Spleen (tissue), 11 donors: ENCODE measurements at regions not wholly inside any gene's neighbourhood (a gene's known extent, or its start where the extent isn't known, plus 50 kb on each side); places are given as distances from the start of the nearest gene placed in this dataset.

Experiments used
- DNase-seq: peaks from one replicate; pipeline ENCODE4 v3.0.0-alpha.2; 2020
- H3K27ac ChIP-seq, 8 donors: fragments of 200-600 bp; sonication (generic) in 7 of 8; 1 replicate in 4 of 8; 2 replicates in 4 of 8; pipeline versions ENCODE4 v1.5.0 to v1.8.0; 2016 to 2021; ENCODE audit warnings: inconsistent platforms in 4 of 8, mild to moderate bottlenecking in 4 of 8, moderate library complexity in 1 of 8
- H3K27me3 ChIP-seq, 7 donors: fragments of 200-600 bp; sonication (generic) in 6 of 7; replicated peaks in 1 of 7; 1 replicate in 4 of 7; 2 replicates in 3 of 7; pipeline versions ENCODE4 v1.5.0 to v1.8.0; 2016 to 2021; ENCODE audit warnings: inconsistent platforms in 3 of 7, mild to moderate bottlenecking in 1 of 7
- H3K36me3 ChIP-seq, 6 donors: fragments of 200-600 bp; sonication (generic) in 5 of 6; 1 replicate in 4 of 6; 2 replicates in 2 of 6; pipeline versions ENCODE4 v1.5.0 to v1.8.0; 2016 to 2021; ENCODE audit warnings: inconsistent platforms in 2 of 6
- H3K4me1 ChIP-seq, 6 donors: fragments of 200-600 bp; sonication (generic) in 5 of 6; 1 replicate in 3 of 6; 2 replicates in 3 of 6; pipeline versions ENCODE4 v1.5.0 to v1.8.0; 2016 to 2021; ENCODE audit warnings: inconsistent platforms in 3 of 6
- H3K4me3 ChIP-seq, 8 donors: fragments of 200-600 bp; sonication (generic) in 7 of 8; 1 replicate in 4 of 8; 2 replicates in 4 of 8; pipeline versions ENCODE4 v1.5.0 to v1.8.0; 2016 to 2021; ENCODE audit warnings: inconsistent platforms in 4 of 8, mild to moderate bottlenecking in 4 of 8, moderate library complexity in 2 of 8
- H3K9me3 ChIP-seq, 8 donors: fragments of 200-600 bp; sonication (generic) in 7 of 8; 1 replicate in 4 of 8; 2 replicates in 4 of 8; pipeline versions ENCODE4 v1.5.0 to v1.8.0; 2016 to 2021; ENCODE audit warnings: inconsistent platforms in 4 of 8
- POLR2A ChIP-seq, 3 donors: fragments of 450-650 bp; IDR thresholded peaks; one replicate each; pipeline ENCODE4 v1.5.1; 2017; ENCODE audit warnings: antibody characterized with exemption in 3 of 3, mild to moderate bottlenecking in 1 of 3
- POLR2AphosphoS5 ChIP-seq, 3 donors: sonication (generic); formaldehyde crosslinking; IDR thresholded peaks; one replicate each; pipeline ENCODE4 v1.5.1; 2017; ENCODE audit warnings: antibody characterized with exemption in 3 of 3
- WGBS, 5 donors: extraction: QIAGEN DNeasy Blood & Tissue Kit in 3 of 5; methylation state at CpG; one replicate each; pipeline versions ENCODE4 v1.1.5 to v1.1.7; 2013 to 2018; 5-methylcytosine and 5-hydroxymethylcytosine counted together
- intact Hi-C: fragments of 100-400 bp; cut with DNase I; formaldehyde crosslinking; loops from one replicate; pipeline ENCODE4 v1.15.0; 2023; ENCODE audit warnings: low total_unique reads
- TF ChIP-seq, protein P1 (sequence below), 11 experiments: fragments of 200-600 bp in 7 of 11; fragments of 450-650 bp in 4 of 11; sonication (generic) in 4 of 11; IDR thresholded peaks in 8 of 11; conservative IDR thresholded peaks in 3 of 11; 1 replicate in 7 of 11; 2 replicates in 4 of 11; pipeline versions ENCODE4 v1.4.0 to v1.8.0; 2016 to 2021; ENCODE audit warnings: antibody characterized with exemption in 11 of 11, inconsistent platforms in 4 of 11, mild to moderate bottlenecking in 1 of 11
- donor health status: healthy with polysubstance abuse.
- donor health status: DM: no; HTN: no; CAD: no; lungs with moderate emphysema.
- donor health status: DM: no; HTN: no; CAD: no.
- donor health status: Bipolar disorder and iron deficiency.
- donor health status: healthy.
- donor health status: DM: no; HTN: no; CAD: no.
- donor health status: DM: yes; HTN: yes; CAD: no.

DNA sequence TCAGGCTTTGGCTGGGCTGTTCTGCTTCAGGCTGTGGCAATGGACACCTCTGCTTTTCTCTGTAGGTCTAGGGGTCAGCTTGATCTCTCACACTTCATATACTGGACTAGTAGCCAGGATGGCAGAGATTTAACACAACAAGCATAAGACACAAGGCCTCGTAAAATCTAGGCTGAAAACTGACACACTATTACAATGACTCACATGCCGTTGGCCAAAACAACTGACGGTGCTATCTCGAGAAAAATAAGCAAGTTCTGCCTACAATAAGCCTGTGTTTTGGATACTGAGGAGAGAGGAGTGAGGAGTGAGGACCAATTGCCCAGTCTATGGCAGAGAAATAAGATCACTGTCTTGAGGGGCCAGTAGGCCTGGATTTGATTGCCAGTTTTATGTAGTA, 840.7 kb upstream of the ADAMTS5 start:
- Histone ChIP-seq H3K4me3 (no peak overlapping the region), H3K4me1 (no peaks in the 10 kb centered on the region), H3K9me3 (no peaks in the 10 kb centered on the region), H3K27ac (no peak overlapping the region), H3K36me3 (no peaks in the 10 kb centered on the region), H3K27me3 (no peaks in the 10 kb centered on the region)
- intact Hi-C loops, result no loop called here
- no peak for DNase-seq
- WGBS, 5 donors, result 83 to 90% (median 88%) methylated on average over 4 of the region's 4 CpGs
- TF ChIP-seq POLR2AphosphoS5 (IDR thresholded peaks at IDR 0.05), result no peak
- TF ChIP-seq, protein P1, sequence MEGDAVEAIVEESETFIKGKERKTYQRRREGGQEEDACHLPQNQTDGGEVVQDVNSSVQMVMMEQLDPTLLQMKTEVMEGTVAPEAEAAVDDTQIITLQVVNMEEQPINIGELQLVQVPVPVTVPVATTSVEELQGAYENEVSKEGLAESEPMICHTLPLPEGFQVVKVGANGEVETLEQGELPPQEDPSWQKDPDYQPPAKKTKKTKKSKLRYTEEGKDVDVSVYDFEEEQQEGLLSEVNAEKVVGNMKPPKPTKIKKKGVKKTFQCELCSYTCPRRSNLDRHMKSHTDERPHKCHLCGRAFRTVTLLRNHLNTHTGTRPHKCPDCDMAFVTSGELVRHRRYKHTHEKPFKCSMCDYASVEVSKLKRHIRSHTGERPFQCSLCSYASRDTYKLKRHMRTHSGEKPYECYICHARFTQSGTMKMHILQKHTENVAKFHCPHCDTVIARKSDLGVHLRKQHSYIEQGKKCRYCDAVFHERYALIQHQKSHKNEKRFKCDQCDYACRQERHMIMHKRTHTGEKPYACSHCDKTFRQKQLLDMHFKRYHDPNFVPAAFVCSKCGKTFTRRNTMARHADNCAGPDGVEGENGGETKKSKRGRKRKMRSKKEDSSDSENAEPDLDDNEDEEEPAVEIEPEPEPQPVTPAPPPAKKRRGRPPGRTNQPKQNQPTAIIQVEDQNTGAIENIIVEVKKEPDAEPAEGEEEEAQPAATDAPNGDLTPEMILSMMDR (IDR thresholded peaks at IDR 0.05 in 8 of 11, conservative IDR thresholded peaks at IDR 0.05 in 3 of 11), result no peak
- TF ChIP-seq POLR2A (IDR thresholded peaks at IDR 0.05), result no peak

DNA sequence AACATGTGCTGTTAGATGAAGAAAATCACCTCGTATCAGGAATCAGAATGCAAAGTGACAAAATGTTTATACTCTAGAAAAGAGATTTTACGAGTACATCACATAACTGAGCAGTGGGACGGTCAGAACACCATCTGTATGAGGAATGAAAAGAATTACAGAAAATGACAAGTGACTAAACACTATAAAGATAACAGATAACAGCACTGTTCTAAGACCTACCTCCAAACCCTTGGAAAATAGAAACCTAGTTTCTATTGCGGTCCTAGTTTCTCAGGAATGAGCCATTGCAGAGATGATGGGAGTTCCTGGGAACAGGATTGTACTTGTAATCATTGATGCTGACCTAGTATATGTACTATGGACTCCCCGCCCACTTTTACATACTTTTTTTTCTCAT, 839.4 kb upstream of the ADAMTS5 start:
- H3K27ac ChIP-seq, result no peak overlapping the region
- no peaks in the 10 kb centered on the region for H3K9me3 ChIP-seq
- WGBS, 5 donors, result 68 to 84% (median 79%) methylated on average over 5 of the region's 5 CpGs
- H3K4me3 ChIP-seq, result no peak overlapping the region
- TF ChIP-seq POLR2AphosphoS5 (IDR thresholded peaks at IDR 0.05) (no peak), POLR2A (IDR thresholded peaks at IDR 0.05) (no peak)
- TF ChIP-seq, protein P1 (IDR thresholded peaks at IDR 0.05 in 8 of 11, conservative IDR thresholded peaks at IDR 0.05 in 3 of 11), result no peak
- intact Hi-C loops, result no loop called here
- H3K27me3 ChIP-seq, result no peaks in the 10 kb centered on the region
- no peaks in the 10 kb centered on the region for H3K36me3 ChIP-seq
- H3K4me1 ChIP-seq, result no peaks in the 10 kb centered on the region
- DNase-seq, result no peak

- Histone ChIP-seq H3K9me3 (no peaks in the 10 kb centered on the region), H3K4me3 (no peak overlapping the region), H3K27me3 (no peaks in the 10 kb centered on the region), H3K36me3 (no peaks in the 10 kb centered on the region), H3K4me1 (no peaks in the 10 kb centered on the region), H3K27ac (no peak overlapping the region)
- DNase-seq, result no peak
- no peak for TF ChIP-seq POLR2AphosphoS5 (IDR thresholded peaks at IDR 0.05)
- TF ChIP-seq, protein P1 (IDR thresholded peaks at IDR 0.05 in 8 of 11, conservative IDR thresholded peaks at IDR 0.05 in 3 of 11), result no peak
- TF ChIP-seq POLR2A (IDR thresholded peaks at IDR 0.05), result no peak
- intact Hi-C loops, result no loop called here
Measured at GRCh38 chr21:27805696-27806095, 838.8 kb upstream of the ADAMTS5 start.

DNA sequence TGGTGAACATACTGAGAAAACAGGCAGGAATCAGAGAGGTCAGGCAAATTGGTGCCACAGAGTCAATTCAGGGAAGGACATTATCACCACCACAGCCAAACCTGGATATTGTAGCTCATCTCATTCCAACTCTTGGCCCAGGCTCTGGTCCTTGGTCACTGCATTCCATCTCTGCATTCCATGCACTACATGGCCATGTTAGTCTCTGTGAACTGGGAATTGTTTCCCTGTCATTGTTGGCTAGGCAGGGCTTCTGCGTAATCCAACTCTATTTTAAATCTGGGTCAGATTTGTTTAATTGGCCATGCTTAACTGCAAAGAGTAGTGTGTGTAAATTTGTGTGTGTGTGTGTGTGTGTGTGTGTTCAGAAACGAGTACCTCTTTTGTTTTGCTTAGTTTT, 837.6 kb upstream of the ADAMTS5 start:
- Histone ChIP-seq H3K27me3 (no peaks in the 10 kb centered on the region), H3K36me3 (no peaks in the 10 kb centered on the region), H3K27ac (no peak overlapping the region), H3K4me3 (no peak overlapping the region), H3K4me1 (no peaks in the 10 kb centered on the region), H3K9me3 (no peaks in the 10 kb centered on the region)
- TF ChIP-seq POLR2AphosphoS5 (IDR thresholded peaks at IDR 0.05) (no peak), POLR2A (IDR thresholded peaks at IDR 0.05) (no peak)
- TF ChIP-seq, protein P1 (IDR thresholded peaks at IDR 0.05 in 8 of 11, conservative IDR thresholded peaks at IDR 0.05 in 3 of 11), result no peak
- 67 to 84% (median 72%) methylated on average over 2 of the region's 2 CpGs for WGBS, 5 donors
- no peak for DNase-seq
- intact Hi-C loops, result no loop called here
